NCI-H146 (cell line): ENCODE measurements at regions not wholly inside any gene's neighbourhood (a gene's known extent, or its start where the extent isn't known, plus 50 kb on each side); places are given as distances from the start of the nearest gene placed in this dataset.
A peak's percentile ranks its signal among the peaks of the same experiment; 100 is the strongest.

ENCODE experiments used
- DNase-seq: peaks from one replicate; lab custom pipeline; 2025; lab: John Stamatoyannopoulos, UW

DNA sequence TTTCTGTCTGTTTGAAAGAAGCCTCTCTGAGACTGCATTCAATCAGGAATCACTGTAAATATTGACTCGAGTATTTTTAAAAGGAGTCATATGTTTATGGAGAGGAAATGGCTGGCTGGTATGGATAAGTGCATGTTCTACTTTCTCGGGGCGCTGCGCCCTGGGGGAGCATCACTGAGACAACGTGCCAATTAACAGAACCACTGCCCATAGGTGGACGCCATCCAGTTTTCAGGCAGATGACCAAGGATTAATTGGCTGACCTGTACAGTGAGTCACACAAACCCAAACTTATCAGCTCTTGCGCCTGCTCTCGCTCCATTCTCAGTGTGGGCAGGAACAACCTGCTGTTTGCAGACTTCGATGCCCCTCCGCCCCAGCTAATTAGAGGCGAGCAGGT lies 571.2 kb downstream of the QKI start:
- peak; percentile 93 for DNase-seq

DNA sequence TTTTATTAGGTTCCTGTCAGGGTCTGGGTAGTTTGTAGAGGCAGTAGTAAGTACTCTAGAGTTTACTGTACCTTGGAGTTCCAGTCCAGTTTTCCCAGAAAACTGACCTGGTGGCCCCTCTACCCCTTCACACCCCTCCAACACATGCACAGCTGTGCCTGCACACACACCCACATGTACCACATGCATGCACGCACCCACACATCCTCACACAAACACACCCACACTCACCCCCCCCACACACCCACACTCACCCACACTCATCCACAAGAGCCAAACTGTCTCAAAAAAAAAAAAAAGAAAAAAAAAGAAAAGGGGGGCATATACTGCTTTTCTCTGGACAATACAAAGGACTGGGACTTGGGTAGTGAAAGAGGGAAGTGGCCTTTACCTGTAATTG lies 570.5 kb downstream of the QKI start:
- DNase-seq, result no peak

DNA sequence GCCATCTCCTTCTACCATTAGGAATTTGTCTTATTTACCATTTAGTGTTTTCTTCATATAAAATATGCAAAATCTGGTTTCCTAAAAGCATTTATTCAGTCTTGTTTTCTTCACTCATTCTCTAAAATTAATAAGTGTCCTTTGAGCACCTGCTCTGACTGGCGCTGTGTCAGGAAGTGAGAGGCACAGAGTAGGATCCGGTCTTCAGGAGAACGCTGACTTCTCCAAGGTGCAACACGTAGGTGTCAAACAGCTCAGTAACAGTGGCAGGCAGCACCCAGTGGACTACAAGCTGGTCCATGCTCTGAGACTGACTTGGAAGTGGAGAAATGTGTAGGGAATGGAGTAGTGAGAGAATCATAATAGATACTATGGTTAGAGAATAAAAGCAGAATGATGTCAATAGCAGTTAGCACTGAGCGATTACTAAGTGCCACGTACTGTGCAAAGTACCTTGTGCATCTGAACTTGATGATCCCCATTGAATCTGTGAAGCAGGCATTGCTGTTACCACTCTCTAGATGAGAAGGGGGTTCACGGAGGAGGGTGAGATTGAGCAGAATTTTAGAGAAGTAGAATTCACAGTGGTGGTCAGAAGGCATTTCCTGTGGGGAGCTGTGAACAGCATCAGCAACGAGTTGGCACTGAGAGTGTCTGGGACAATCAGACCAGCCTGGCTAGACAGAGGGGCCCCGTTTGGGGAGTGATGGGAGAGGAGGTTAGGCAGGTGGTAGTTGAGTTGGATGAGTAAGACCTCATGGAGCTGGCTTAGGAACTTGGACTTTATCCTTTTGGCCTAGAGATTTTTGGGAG lies 569.8 kb downstream of the QKI start:
- no peak for DNase-seq

DNA sequence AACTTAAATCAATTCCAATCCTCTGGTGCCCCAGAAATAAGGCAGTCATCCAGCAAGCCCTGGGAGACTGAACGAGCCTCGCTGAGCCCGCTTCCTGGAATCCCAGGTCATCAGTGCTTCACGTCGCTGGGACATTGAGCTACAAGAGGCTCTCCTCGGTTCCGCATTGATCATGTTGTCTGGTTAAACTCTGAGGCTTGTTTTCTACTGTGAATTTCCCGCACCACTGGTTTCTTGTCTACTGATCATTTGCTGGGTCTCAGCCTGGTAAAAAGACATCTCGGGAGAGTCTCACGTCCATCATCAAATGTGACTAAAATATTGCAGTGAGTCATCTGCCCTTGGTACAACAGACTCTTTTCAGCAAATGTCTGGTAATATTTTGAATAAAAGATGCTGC lies 569.2 kb downstream of the QKI start:
- DNase-seq, result no peak

DNA sequence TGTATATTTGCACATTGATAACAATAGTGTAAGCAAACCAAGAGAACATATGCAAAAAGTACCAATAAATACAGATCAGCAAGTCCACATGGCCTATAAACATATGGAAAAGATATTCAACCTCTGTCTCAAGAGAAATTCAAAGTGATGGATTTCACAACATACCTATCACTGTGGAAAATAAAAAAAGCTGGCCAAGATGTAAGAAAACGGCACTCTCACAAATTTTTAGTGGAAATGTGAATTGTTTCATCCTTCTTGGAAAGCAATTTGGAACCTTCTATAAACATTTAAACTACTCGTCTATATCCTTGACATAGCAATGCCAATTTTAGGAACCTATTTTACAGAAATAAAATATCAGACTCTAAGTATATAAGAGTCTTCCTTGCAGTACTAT lies 559.8 kb downstream of the QKI start:
- DNase-seq, result no peak

DNA sequence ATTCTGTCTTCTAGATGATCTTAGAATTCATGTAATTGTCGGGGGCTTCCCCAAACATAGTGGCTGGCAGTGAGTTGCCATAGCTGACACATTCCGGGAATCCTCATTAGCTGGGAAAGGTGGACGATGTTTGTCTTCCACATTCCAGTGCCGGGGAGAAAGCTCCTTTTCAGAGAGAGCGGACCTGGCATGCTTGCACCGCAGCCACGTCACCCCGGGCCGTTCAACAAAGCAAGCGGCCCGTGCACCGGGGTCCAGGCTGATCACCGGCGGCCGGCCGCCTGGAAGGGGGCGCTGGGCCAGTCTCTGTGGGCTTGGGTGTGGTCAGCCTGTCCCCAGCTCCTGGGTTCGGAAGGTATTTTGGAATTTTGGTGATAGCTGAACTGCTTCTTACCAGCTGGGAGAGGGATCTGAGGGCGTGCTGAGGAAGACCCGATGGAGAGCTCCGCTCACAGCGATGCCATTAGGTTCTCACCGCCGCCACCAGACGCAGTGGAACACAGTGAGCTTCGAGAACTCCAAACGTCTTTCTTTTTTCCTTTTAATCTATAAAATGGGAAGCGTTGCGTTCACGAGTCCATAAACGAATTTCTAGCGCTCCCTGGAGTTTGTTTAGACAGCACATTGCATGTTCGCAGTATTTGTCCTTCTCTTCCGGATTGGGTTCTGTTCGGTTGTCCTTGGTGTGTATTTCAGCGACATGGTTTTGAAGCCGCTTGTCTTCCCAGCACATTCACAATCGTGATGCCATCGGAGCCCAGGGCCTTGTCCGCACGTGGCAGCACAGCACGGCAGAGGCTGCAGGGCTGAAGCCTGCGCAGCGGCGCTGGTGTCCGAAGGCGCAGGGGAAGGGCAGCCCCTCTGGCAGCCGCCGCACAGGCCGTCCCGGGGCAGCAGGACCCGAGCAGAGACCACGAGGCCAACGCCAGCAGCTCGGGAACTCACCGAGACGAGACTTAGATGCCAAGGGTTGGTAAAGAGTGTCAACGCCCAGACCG lies 557.6 kb downstream of the QKI start:
- no peak for DNase-seq

DNA sequence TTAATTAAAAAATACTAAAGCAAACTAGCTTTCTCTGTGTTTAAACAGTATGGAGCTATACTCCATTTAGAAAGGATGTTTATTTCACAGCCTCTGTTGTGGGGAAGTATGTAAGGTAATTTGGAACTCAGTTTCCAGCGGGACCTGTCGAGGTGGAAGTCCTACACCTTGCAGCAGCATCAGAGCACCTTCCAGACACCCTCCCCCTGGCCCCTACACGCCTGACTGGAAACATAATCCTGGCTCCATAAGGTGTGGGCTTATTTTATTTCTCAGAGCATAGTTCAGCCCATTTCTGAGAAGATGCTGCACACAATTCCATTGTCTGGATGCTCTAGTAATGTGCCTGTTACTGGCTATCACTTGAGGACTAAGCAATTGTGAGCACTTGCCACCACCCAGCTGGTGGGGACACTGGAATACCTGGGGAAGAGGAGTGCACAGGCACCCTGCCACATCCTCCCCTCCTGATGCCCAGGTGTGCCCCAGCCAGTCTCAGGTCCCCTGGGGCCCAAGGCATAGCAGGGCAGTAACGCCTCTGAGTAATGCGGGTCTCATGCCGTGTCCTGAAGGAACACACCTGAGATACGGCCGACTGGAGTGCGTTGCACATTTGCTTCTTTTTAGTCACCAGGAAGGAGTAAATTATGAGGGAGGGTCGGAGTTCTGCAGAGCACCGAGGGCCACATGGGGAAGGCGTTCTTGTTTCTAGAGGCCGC lies 556.5 kb downstream of the QKI start:
- DNase-seq, result no peak

DNA sequence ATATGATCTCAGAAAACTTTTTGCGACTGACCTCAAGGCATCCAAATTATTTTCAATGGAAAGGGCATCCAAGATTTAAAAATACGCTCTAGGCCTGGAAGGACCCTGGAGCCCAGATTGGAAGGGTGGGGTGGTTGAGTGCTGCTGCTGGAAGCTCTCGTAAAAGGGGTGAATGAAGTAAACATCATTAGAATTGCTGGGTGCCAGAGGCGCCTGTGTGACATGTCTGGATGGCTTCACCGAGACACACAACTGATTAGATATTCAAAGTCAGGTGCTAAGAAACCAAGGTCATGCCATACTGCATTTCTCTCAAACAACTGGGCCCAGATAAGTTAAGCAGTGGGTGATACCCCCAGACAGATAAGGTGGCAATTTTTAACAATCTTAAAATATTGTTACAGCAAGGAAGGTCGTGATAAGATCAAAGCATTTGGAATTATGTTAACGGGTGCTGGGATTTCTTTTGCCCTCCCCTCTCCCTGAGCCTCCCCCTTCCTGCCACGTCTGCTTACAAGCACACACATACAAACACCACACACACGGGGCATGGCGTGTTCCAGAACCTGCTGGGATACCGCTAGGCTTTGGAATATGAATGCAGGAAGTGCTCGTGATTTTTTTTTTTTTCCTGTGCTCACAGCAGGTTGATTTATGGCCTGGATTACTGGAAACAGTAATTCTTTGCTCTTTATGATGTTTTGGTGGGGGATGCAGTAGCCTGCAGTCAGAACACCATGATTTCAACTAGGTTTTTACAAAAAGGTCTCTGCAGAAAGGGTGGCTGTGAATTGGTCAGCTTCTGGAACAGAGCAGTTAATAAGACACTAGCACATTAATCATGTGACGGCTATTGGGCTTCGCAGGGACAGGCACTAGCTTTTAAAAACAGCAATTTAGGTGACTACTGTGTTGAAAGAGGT lies 551.2 kb downstream of the QKI start:
- DNase-seq, result peak; percentile 76

DNA sequence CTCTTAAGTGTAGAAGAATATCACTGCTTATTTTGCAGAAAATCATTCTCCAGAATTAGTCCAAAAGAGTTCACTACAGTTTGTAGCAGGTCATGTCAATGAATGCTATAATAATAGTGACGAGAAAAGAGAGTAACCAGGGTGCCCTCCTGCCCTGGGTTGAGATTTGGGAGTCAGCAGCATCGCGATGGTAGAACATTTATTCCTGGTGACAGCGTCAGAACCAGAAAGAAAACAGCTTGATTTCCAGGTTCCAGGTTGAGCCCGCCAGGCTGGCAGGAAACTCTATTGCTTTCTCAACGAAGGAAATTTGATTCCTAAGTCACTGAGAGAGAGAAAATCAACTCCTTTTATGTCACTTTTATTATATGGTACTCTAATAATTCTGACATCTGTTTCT lies 550.3 kb downstream of the QKI start:
- DNase-seq, result no peak

DNA sequence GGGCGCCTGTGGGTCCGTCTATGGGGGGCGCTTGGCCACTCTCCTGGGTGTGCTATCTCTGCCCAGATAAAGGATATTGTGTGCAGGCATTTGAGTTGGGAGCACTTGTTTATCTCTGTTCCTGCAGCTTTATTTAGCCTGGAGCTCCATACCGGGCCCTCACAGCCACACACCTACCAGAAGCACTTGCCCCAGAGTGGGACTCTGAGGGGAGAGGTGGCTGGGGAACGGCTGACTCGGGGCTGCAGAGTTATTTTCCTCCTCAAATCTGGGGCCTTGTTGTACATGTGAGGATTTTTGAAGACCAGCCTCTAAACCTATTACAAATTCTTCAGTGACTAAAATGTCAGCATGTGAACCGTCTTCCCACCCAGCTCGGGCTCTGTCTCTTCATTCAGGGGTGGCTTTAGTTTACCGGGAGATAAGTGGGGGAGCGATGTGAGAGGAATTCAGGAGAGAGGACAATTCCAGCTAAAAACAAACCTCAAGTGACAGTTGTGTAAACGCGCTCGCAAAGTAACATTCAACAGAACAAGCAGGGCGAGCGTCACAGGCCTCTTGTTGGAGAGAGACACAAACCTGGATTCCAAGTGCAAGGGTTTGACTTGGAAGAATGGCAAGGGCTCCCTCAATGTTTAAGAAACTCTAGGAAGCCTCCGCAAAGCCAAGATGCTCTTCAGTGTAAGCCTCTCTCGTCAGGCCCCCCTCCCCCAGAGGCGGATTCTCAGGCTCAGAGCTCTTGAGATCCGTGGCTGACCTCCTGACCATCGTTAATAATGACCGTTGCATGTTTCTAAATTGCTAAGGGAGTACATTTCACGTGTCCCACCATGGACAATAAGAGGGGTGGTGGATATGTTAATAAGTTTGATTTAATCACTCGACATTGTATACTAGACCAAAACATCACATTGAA lies 548.9 kb downstream of the QKI start:
- no peak for DNase-seq

DNA sequence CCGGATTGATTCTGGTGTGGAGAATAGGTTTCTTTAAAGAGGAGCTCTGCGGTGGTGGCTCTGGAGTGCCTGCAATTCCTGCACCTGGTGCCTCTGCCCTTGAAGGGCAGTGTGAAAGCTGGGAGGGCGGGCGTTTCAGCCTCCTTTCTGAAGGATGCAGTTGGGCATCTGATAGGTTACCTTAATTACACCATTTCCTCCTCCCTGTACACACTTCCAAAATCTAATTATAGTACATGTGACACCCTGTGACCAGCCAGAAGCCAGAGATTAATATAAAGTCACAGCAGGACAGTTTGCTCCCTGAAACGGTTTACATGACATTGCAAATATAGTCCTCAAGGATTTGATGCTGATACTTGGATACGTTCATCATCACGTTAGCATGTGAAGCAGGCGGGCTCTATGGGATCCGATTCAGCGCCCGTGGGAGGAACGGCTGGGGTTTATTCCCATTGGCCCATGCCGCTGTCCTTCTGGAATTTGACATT lies 548.2 kb downstream of the QKI start:
- peak; percentile 91 for DNase-seq

DNA sequence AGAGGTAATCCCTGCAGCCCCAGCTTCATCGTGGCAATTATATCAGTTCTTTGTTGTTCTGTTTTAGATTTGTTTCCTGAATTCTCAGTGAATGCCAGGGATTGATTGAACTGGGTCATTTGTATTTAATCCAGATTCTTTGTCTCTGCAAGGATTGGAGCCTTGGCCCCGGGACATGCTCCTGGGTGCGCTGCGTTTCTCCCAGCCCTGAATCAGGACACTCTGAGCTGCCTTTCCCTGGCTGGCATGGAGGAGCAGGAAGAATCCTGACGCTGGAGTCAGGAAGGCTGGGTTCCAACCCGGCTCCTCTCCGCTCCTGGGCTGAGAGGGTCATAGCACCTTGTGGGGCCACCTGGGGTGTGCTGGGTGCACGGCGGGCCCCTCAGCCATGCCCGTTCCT lies 545.6 kb downstream of the QKI start:
- DNase-seq, result no peak

DNA sequence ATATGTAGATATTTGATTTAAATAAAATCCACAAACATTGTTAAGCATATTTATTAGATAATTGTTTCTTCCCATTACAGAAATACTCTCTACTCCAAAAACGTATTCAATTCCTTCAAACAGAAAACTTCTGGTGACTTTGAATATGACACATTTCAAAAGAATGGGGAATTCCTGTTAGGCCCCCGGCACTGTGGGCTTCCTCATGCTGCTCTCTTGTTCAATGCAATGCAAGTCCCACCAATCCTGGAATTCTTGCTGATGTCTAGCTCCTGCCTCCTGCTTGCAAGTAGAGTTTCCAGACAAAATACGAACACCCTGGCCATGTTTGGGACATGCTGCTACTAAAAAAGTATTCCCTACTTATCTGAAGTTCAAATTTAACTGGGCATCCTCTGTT lies 544.1 kb downstream of the QKI start:
- no peak for DNase-seq

DNA sequence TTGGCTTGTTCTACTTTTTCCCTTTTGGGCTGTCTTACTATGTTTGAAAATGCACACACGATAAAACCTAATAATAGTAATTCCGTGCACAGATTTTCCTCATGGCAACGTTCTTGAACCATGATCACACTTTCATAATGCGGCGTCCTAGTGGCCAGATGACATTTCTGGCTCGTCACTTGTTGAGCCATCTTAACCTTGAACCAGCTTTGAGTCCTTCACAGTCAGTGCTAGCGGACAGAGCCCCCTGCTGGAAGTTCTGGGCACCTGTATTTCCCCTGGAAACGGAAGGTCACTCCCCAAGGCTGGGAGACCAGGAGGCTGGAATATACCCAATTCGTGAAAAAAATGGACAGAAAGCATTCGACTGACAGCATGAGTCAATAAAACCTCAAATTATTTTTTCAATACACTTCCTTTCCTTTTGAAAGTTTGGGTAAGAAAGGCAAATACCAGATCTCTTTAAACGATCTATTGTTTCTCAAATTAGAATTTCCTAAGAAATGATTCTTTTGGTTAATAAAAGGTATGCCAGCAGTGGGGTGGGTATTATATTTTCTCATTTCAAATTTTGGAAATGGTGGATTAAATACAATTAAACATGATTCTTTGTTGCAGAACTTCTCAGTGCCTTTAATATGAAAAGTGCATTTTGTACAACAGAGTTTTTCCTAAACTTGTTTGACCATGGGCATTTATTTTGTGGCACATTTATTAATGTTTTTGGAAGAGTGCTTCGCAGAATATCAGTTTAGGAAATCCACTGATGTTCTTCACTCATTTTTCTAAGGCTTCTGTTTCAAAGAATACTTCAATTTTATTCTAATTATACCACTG lies 542.3 kb downstream of the QKI start:
- peak; percentile 90 for DNase-seq

DNA sequence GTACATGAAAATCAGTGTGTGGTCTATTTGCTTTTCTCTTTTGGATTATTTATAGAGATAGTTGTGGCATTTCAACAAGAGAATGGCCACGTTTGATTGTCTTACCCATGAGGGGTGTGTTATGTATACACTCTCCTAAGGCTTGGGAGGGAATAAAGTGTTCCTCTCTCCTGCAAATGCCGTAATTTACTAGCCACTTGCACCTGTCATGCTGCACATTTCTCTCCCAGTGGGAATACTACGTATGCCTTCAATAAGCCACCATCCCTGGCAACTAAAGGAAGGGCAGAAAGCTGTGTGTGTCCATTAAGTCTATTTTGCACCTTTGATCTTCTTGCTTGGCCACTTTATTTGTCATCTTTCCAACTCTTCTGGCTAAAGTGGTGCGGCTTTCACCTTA lies 541.2 kb downstream of the QKI start:
- peak; percentile 81 for DNase-seq

DNA sequence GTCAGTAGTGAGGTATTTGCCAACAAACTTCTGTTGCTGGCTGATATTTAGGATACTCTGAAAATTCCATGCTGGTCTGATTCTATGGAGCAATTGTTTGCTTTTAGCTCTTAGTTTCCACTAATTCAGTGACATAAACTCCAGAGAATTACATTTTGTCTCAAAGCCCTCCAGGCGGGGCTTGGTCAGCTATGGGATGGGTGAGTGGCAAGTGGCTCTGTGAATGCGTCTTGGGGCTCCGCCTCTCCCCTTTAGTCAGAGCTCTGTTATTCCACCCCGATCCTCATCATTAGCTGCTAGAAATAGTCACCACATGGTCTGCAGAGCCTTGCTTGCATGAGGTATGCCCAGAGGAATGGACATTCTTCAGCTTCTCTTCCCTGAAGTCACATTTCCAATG lies 540.6 kb downstream of the QKI start:
- no peak for DNase-seq

DNA sequence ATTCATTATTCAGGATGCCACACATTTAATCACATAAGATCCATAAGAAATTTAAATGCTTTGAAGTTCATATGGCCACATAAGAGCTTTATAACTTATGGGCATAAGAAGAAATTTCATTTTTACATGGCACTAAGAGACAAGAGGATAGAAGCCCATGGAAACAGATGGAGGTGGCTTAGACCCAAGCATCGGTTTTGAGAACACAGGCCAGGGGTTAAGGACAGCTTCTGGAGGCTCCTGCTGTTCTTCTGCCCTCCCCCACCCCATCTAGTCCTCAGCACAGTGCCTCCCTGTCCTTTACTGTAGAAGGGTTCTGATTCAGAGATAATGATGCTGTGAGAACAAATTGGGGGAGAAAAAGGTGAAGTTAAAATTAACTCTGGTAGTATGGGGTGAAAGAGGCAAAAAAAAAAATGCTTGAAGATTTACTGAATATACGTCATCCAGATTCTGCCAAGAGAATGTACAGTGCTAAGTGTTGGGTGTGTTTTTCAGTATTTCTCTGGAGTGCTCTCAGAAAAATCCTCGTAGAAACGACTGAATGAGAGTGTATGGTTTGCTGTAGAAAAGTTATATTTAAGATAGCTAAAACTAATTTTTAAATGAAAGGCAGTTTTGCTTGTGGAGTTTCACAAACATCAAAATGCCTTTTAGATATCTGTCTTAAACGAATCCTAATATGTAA lies 539.7 kb downstream of the QKI start:
- DNase-seq, result no peak

DNA sequence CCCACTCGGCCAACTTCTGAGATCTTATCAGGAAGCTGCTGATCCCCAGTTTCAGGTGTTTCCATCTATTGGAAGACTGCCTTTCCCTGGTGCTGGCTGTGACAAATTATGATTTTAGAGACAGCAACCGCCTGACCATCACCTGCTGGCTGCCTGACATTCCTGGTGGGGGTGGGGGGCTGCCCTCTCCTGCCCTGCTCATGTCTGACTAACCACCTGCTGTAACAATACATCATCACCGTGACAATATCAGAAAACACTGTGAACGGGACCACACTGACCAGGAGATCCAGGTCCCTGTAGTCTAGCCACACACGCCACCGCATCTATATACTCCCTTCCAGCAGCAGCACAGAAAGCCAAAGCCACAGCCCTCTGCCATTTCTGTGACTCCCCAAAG lies 537.5 kb downstream of the QKI start:
- peak; percentile 10 for DNase-seq

DNA sequence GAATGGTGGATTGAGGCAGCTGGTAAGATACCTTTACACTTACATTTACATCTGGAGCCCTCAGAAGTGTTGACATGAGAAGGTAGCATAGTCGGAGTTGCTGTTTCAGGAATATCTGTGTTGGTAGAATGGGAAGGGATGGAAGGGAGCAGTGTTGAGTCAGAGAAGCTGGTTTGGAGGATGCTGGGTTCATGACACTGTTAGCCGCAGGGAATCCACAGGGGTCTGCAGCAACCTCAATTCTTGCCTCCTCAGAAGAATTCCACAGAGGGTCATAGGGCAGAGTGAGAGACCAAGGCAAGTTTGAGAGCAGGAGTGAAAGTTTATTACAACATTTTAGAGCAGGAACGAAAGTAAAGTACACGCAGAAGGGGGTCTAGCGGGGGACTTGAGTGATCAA lies 536.8 kb downstream of the QKI start:
- no peak for DNase-seq
